ENCODE measurements at regions not wholly inside any gene's neighbourhood (a gene's known extent, or its start where the extent isn't known, plus 50 kb on each side); places are given as distances from the start of the nearest gene placed in this dataset.

DNA sequence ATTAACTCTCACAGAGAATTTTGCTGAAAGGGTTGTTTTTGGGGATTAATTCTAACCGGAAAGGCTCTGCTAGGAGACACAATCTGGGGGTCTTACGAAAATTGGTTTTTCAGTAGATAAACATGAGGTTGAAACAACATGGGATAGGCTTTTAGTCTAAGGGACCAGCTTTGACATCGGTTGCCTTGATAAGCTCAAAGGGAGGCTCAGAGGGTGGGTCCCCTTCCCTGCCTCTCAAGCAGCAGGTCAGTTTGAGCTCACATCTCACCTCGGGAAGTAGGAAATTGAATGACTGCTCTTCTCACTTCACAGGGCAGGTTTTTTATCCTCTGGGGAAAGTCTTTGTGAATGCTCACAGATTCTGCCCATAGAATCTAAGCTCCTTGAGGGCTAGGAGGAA lies 70.2 kb upstream of the KIRREL3 start:
- no peak for DNase-seq (ENCODE audit: low spot score)

DNA sequence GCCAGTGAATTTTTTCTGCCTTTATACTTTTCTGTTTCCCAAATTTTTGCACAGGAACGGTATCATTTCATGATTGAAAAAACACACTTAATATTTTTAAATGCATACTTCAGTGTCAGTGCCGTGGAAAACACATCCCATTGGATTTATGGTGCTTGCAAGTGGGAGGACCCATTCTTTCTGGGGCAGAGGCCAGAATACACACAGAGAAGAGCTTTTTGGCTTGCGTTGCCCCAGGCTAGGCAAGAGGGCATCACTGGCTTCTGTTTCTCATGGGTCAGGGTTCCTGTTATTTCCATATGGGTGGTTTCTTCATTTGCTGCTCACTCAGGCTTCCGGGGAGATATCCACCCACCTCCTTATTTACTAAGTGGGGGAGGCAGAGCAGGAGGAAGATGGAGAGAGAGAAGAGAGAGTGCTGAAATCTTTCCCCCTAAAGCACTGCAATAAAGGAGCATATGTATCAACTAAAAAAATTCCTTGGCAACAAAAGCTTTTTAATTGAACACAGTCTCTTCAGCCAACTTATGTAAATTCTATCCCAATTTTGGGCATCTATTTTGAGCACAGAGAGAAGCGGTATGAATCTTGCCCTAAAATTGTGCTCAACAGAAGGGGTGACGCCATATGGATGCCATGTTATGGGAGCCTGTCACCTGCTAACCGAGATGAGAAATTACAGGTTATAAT lies 66.0 kb upstream of the KIRREL3 start:
- no peak for DNase-seq (ENCODE audit: low spot score)

DNA sequence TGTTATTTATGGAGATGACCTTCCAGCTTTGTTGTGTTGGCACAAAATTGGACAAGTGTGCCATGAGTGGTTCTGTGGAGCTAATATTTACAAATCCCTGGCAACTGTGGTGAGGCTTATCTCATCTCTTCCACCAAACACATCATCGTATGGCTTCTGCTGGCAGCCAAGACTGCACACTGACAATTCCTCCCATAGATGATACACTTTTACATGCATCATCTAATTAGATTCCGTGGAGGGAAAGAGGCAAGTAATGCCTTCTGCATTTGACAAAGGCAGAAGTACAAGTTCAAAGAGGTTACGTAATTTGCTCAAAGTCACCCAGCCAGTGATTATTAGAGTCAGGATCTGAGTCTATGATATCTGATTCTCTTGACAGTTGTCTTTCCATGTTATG lies 62.7 kb upstream of the KIRREL3 start:
- DNase-seq (ENCODE audit: low spot score): no peak

GRCh38 chr11:127061947-127062346 lies 61.4 kb upstream of the KIRREL3 start:
- no peak for DNase-seq (ENCODE audit: low spot score)

- DNase-seq (ENCODE audit: low spot score): no peak
Observed at GRCh38 chr11:127059750-127060149, 59.2 kb upstream of the KIRREL3 start.

DNA sequence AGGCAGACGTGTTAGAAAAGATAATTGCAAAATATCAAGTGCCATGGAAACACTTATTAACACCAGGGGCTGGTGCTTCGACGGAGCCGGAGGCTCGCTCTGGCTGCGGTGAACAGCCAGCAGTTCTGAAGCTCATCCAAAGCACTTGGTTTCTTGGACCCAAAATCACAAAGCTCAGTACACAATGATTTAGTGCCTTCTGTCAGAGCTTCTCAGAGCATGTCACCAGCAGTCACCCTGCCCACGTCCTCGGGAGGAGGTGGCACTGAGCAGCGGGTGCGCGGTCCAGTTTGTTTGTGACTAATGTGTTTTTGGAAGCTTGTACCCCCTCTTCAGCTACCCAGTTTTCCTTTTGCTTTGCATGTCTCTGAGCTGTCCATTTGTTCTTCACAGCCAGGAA lies 58.7 kb upstream of the KIRREL3 start:
- no peak for DNase-seq (ENCODE audit: low spot score)

GRCh38 chr11:127058524-127058923 lies 58.0 kb upstream of the KIRREL3 start:
- no peak for DNase-seq (ENCODE audit: low spot score)

- DNase-seq (ENCODE audit: low spot score): no peak
Observed at GRCh38 chr11:127057126-127057525, 56.6 kb upstream of the KIRREL3 start.

- no peak for DNase-seq (ENCODE audit: low spot score)
Observed at GRCh38 chr11:127056338-127056971, 55.9 kb upstream of the KIRREL3 start.

DNA sequence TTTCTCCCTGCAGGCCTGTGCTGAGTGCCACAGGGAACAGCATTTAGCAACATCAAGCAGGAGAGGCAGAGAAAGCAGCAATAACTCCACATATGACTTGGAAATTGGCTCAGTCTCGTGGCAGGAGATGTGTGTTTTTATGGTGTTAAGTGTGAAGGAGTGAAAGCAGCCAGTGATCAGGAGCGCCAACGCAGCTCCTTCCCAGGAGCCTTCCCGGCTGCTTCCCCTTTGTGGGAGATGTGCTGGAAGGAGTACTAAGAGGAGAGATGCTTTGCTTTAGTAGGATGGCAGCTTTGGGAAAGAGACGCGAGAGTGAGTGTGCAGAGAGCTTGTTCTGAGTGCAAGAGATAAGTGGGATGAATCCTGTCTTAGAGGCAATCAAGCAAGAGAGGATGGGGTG lies 54.7 kb upstream of the KIRREL3 start:
- no peak for DNase-seq (ENCODE audit: low spot score)

GRCh38 chr11:127054153-127054552 lies 53.6 kb upstream of the KIRREL3 start:
- no peak for DNase-seq (ENCODE audit: low spot score)

DNA sequence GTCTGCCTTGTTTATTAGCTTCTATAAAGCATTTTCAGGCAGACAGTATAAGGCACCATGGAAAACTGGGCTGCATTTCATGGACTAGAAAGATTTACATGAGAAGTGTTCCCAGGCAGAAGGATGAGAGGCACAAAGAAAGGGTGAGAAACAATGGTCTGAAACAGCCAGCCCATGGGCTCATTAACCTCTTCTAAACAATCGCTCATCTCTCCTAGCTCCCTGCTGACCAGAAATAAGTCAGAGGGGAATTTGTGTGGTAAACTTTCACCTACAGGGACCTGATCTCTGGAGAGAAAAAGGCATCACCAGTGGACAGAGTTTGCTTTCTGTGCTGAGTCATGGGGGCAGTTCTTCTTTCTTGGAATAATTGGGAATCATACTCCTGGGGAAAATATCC lies 51.8 kb upstream of the KIRREL3 start:
- no peak for DNase-seq (ENCODE audit: low spot score)
